NCI-H2196 (cell line): ENCODE measurements at regions not wholly inside any gene's neighbourhood (a gene's known extent, or its start where the extent isn't known, plus 50 kb on each side); places are given as distances from the start of the nearest gene placed in this dataset.
"Not testable (repeated sequence)": the region's sequence is repeated elsewhere in the genome, so short reads cannot be mapped to it uniquely, and the experiment has no call there.

Experiments used
- DNase-seq: peaks from one replicate; lab custom pipeline; 2025; ENCODE audit not compliant: unreplicated experiment; lab: John Stamatoyannopoulos, UW

DNA sequence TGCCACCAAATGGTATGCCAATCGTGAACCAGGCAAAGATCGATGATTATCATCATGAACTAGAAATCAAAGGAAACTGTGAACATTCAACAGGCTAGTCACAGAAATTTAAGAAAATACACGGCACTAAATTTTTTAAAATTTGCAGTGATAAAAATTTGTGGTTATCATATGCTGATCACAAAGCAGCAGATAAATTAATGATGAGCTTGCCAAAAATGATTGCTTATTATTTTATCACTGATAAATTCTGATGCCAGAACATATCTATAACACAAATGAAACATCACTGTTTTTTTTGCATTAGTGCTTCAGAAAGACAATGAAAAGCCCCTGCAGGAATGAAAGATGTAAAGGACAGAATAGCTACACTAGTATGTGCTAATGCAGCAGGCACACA, 1413.2 kb upstream of the MAP3K7 start:
- DNase-seq, result no peak

GRCh38 chr6:91994787-91995186, 1407.9 kb upstream of the MAP3K7 start:
- DNase-seq, result no peak

DNA sequence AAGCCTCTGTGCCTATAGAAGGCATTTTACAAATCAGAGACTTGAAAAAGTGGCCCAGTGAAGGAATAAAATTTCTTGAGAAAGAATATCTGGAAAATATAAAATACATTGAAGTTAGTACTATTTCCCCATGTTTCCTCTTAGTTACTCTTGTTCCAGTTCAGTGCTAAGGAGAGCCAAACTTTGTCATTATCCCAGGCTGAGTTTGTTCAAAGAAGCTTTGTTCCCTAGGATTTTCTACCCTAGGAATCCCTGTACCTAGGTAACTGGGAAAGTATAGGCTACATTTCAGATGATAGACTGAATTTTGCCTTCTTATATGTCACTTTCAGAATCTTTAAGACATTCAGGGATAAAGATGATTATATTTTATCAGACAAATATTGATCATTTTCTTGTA, 1395.7 kb upstream of the MAP3K7 start:
- DNase-seq, result no peak

GRCh38 chr6:91976797-91977196, 1389.9 kb upstream of the MAP3K7 start:
- no peak for DNase-seq

- DNase-seq, result no peak
Measured at GRCh38 chr6:91970700-91971099, 1383.8 kb upstream of the MAP3K7 start.

GRCh38 chr6:91965872-91966271, 1379.0 kb upstream of the MAP3K7 start:
- no peak for DNase-seq

DNA sequence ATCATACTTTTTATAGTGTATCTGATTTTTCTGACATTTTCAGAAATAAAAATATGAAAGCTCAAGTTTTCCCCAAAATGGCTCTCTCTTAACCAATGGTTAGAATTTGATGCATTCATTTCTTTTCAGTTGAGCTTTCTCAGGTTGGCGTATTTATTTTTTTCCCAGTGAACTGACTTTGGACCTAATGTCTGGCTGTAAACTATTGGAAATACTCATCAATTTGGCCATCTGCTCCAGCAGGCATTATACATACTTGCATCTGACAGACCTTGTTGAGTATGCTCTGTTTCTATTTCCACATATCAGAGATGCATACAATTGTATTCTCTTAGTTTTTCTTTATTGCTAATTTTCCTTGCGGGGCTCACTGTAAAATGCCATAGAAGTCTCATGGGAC, 1374.8 kb upstream of the MAP3K7 start:
- DNase-seq, result no peak

- no peak for DNase-seq
Measured at GRCh38 chr6:91961236-91961635, 1374.4 kb upstream of the MAP3K7 start.

DNA sequence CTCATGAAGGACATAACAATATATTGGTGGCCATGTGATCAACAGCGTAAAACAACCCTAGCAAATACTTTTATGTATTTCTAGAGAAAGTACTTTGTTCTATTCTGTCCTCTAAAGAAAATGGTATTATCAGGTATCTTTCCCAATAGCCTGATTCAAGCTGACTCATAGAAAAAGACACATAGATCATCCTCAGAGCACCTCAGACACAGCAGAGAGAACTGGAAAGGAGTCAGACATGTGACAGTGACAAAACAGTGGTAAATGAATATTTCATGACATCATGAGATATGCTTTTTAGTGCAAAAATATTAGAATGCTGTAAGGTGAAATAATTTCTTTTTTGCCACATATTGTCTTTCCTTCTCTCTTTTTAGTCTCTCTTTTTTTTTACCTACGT, 1355.0 kb upstream of the MAP3K7 start:
- DNase-seq, result no peak

GRCh38 chr6:91940801-91941200, 1353.9 kb upstream of the MAP3K7 start:
- no peak for DNase-seq

GRCh38 chr6:91926827-91927226, 1340.0 kb upstream of the MAP3K7 start:
- no peak for DNase-seq

DNA sequence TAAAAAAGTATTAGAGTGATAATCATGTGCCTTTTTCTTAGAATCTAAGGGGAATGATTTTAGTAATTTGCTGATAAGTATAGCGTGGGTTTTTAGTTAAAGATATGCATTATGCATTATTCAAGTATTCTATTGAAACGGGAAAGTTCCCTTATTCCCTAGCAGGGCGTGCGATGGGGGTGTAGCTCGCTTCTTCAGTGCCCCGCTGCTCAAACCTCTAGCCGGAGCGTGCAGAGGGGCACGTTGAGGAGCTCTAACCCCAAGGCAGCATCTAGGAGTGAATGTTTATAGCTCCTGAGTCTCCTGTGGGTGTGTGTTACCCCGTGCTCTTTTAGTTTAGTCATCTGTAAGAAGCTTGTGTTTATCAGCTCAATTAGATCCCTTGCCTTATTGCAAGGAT, 1339.5 kb upstream of the MAP3K7 start:
- DNase-seq, result no peak

DNA sequence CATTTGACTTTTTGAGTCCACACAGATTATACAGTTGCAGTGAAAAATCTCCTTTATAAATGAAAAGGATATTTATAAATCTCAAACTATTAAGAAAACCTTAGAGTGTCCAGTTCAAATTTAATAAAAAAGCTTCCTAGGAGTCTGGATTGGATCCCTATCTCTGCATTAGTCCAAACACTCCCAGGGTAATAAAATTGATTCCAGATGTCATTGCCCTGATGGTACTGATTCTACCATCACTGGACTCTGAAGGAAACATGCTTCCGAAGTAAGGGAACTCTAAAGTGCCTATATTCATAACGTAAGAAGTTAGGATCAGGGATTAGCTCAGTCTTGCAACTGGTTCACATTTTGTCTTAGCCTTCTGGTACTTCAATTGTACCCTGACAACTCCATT, 1325.1 kb upstream of the MAP3K7 start:
- DNase-seq, result no peak

GRCh38 chr6:91904586-91905164, 1317.8 kb upstream of the MAP3K7 start:
- DNase-seq, result no peak

GRCh38 chr6:91895599-91896285, 1308.9 kb upstream of the MAP3K7 start:
- no peak for DNase-seq

DNA sequence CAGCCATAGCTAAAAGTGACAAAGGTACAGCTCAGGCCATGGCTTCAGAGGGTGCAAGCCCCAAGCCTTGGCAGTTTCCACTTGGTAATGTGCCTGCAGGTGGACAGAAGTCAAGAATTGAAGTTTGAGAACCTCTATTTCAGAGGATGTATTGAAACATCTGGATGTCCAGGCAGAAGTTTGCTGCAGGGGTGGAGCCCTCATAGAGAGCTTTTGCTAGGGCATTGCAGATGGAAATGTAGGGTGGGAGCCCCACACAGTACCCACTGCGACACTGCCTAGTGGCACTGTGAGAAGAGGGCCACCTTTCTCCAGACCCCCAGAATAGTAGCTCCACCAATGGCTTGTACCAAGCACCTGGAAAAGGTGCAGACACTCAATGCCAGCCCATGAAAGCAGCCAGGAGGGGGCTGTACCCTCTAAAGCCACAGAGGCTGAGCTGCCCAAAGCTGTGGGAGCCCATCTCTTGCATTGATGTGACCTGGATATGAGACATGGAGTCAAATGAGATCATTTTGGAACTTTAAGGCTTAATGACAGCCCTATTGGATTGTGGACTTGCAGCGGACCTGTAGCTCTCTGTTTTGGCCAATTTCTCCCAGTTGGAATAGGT, 1299.4 kb upstream of the MAP3K7 start:
- no peak for DNase-seq

DNA sequence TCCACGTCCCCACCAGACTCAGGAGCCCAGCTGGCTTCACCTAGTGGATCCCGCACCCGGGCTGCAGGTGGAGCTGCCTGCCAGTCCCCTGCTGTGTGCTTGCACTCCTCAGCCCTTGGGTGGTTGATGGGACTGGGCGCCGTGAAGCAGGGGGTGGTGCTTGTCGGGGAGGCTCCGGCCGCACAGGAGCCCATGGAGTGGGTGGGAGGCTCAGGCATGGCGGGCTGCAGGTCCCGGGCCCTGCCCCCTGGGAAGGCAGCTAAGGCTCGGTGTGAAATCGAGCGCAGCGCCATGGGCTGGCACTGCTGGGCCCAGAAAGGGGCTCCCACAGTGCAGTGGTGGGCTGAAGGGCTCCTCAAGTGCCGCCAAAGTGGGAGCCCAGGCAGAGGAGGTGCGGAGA, 1294.9 kb upstream of the MAP3K7 start:
- DNase-seq, result not testable (repeated sequence)

- no peak for DNase-seq
Measured at GRCh38 chr6:91879386-91879995, 1292.6 kb upstream of the MAP3K7 start.

GRCh38 chr6:91877994-91878393, 1291.1 kb upstream of the MAP3K7 start:
- DNase-seq, result no peak

DNA sequence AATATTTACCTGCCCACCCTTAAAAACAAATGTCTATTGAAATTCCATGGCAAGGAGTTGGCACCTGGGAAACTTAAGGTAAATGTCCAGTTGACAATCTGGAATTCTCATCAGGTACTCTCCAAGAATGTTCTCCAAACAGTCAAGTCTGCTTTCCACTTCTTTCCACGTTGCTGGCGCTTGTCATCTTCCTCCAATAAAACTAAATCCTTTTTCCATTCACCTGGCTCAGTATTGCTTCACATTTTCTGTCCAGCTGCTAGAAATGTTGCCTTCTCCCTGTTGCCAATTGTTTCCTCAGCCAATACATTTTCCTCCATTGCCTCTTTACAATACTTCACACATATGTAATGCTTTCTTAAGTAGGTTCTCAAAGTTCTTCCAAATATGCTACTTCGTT, 1288.1 kb upstream of the MAP3K7 start:
- no peak for DNase-seq

DNA sequence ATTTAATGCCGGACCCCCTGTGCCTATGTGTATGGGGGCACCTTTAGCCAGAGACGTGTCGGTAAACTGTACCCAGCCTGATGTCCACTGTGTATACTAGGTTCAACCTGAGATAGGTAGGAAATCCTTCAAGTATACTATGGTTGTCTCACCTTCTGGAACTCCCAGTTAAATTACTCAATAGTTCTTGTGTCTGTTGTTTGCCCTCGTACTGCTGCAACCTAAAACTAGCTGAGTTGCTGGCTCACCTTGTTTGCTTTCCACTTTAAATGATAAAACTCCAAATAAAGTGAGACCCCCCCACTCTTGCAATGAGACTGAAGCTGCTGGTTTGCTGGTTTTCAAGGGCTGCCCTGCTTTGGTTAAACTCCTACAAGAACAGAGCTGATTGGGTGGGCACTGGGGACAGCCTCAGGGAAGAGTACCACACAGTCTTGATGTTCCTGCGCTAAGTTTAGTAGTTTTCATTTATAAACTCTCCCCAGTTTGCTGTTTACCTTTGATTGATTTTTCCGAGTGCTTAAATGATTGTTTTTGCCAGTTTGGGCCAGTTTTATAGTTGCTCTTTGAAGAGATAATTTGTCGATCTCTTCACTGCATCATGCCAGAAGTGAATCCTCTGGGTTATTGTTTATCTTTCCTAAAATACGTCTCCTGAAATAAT, 1281.8 kb upstream of the MAP3K7 start:
- DNase-seq, result no peak

DNA sequence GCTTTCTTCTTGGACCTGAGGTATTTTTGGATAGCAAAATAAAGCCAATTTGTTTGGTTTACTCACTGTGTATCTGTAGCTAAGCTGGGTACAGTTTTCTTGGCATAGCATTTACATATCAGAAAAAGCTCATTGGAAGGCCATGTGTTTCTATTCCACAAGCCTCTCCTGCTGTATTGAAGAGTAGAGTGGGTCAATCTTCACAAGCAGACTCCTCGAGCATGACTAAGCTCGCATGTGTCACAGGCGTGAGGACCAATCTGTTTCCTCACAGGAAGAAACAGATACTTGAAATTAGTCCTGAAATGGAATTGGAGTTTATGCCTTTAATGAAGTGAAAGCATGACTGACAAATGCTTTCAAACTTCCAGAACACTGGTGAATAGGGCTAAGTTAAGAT, 1279.0 kb upstream of the MAP3K7 start:
- DNase-seq, result no peak
